ENCODE measurements at regions not wholly inside any gene's neighbourhood (a gene's known extent, or its start where the extent isn't known, plus 50 kb on each side); places are given as distances from the start of the nearest gene placed in this dataset.

DNA sequence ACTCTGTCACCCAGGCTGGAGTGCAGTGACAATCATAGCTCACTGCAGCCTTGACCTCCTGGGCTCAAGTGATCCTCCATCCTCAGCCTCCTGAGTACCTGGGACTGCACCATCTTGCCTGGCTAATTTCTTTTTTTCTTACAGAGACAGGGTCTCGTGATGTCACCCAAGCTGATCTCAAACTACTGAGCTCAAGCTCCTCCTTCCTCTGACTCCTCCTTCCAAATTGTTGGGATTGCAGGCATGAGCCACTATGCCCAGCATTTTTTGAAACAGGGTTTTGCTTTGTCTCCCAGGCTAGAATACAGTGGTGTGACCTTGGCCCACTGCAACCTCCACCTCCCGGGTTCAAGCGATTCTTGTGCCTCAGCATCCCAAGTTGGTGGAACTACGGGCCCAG lies 358.3 kb upstream of the MTNR1B start:
- TF ChIP-seq, protein P1, sequence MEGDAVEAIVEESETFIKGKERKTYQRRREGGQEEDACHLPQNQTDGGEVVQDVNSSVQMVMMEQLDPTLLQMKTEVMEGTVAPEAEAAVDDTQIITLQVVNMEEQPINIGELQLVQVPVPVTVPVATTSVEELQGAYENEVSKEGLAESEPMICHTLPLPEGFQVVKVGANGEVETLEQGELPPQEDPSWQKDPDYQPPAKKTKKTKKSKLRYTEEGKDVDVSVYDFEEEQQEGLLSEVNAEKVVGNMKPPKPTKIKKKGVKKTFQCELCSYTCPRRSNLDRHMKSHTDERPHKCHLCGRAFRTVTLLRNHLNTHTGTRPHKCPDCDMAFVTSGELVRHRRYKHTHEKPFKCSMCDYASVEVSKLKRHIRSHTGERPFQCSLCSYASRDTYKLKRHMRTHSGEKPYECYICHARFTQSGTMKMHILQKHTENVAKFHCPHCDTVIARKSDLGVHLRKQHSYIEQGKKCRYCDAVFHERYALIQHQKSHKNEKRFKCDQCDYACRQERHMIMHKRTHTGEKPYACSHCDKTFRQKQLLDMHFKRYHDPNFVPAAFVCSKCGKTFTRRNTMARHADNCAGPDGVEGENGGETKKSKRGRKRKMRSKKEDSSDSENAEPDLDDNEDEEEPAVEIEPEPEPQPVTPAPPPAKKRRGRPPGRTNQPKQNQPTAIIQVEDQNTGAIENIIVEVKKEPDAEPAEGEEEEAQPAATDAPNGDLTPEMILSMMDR (IDR thresholded peaks at IDR 0.05), result no peak
- TF ChIP-seq, protein P2, sequence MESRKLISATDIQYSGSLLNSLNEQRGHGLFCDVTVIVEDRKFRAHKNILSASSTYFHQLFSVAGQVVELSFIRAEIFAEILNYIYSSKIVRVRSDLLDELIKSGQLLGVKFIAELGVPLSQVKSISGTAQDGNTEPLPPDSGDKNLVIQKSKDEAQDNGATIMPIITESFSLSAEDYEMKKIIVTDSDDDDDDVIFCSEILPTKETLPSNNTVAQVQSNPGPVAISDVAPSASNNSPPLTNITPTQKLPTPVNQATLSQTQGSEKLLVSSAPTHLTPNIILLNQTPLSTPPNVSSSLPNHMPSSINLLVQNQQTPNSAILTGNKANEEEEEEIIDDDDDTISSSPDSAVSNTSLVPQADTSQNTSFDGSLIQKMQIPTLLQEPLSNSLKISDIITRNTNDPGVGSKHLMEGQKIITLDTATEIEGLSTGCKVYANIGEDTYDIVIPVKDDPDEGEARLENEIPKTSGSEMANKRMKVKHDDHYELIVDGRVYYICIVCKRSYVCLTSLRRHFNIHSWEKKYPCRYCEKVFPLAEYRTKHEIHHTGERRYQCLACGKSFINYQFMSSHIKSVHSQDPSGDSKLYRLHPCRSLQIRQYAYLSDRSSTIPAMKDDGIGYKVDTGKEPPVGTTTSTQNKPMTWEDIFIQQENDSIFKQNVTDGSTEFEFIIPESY (IDR thresholded peaks at IDR 0.05; ENCODE audit: borderline replicate concordance, low read depth), result no peak
- TF ChIP-seq POLR2AphosphoS5 (IDR thresholded peaks at IDR 0.05; ENCODE audit: low read depth, low read length) (no peak), TCF12 (IDR thresholded peaks at IDR 0.05) (no peak), TAF1 (IDR thresholded peaks at IDR 0.05; ENCODE audit: borderline replicate concordance, low read depth, low read length) (no peak), EP300 (IDR thresholded peaks at IDR 0.05; ENCODE audit: borderline replicate concordance in 1 of 2, low read depth in 1 of 2, low read length in 1 of 2) (no peak), SMC3 (IDR thresholded peaks at IDR 0.05; ENCODE audit: low read depth, low read length) (no peak), GABPA (IDR thresholded peaks at IDR 0.05; ENCODE audit: low read depth) (no peak), YY1 (IDR thresholded peaks at IDR 0.05; ENCODE audit: low read depth) (no peak)
- TF ChIP-seq, protein P3, sequence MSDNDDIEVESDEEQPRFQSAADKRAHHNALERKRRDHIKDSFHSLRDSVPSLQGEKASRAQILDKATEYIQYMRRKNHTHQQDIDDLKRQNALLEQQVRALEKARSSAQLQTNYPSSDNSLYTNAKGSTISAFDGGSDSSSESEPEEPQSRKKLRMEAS (IDR thresholded peaks at IDR 0.05; ENCODE audit: low read depth), result no peak
- TF ChIP-seq, protein P4, sequence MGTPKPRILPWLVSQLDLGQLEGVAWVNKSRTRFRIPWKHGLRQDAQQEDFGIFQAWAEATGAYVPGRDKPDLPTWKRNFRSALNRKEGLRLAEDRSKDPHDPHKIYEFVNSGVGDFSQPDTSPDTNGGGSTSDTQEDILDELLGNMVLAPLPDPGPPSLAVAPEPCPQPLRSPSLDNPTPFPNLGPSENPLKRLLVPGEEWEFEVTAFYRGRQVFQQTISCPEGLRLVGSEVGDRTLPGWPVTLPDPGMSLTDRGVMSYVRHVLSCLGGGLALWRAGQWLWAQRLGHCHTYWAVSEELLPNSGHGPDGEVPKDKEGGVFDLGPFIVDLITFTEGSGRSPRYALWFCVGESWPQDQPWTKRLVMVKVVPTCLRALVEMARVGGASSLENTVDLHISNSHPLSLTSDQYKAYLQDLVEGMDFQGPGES (IDR thresholded peaks at IDR 0.05; ENCODE audit: low read depth, low read length), result no peak
- TF ChIP-seq, protein P5, sequence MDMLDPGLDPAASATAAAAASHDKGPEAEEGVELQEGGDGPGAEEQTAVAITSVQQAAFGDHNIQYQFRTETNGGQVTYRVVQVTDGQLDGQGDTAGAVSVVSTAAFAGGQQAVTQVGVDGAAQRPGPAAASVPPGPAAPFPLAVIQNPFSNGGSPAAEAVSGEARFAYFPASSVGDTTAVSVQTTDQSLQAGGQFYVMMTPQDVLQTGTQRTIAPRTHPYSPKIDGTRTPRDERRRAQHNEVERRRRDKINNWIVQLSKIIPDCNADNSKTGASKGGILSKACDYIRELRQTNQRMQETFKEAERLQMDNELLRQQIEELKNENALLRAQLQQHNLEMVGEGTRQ (IDR thresholded peaks at IDR 0.05; ENCODE audit: borderline replicate concordance, low read depth, low read length), result no peak
- TF ChIP-seq, protein P6, sequence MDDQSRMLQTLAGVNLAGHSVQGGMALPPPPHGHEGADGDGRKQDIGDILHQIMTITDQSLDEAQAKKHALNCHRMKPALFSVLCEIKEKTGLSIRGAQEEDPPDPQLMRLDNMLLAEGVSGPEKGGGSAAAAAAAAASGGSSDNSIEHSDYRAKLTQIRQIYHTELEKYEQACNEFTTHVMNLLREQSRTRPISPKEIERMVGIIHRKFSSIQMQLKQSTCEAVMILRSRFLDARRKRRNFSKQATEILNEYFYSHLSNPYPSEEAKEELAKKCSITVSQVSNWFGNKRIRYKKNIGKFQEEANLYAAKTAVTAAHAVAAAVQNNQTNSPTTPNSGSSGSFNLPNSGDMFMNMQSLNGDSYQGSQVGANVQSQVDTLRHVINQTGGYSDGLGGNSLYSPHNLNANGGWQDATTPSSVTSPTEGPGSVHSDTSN (IDR thresholded peaks at IDR 0.05), result no peak

All from SK-N-SH (cell line).